Nephron progenitor cell (in vitro differentiated cells): ENCODE measurements at regions not wholly inside any gene's neighbourhood (a gene's known extent, or its start where the extent isn't known, plus 50 kb on each side); places are given as distances from the start of the nearest gene placed in this dataset.

Experiments
- DNase-seq: peaks from one replicate; pipeline ENCODE4 v3.0.0; 2021
- H3K27ac Mint-ChIP-seq: 2 replicates; pipeline ENCODE4 v1.8.0; 2021; ENCODE audit warnings: mild to moderate bottlenecking, moderate library complexity, mixed read lengths
- H3K27me3 Mint-ChIP-seq: 2 replicates; pipeline ENCODE4 v1.8.0; 2021; ENCODE audit warnings: mild to moderate bottlenecking, low read depth, mixed read lengths; ENCODE audit not compliant: poor library complexity
- H3K36me3 Mint-ChIP-seq: 2 replicates; pipeline ENCODE4 v1.8.0; 2021; ENCODE audit warnings: low read depth, mixed read lengths
- H3K4me1 Mint-ChIP-seq: 2 replicates; pipeline ENCODE4 v1.8.0; 2021; ENCODE audit warnings: mixed read lengths
- H3K4me3 Mint-ChIP-seq: 2 replicates; pipeline ENCODE4 v1.8.0; 2021; ENCODE audit warnings: mild to moderate bottlenecking, moderate library complexity, mixed read lengths
- H3K9me3 Mint-ChIP-seq: 2 replicates; pipeline ENCODE4 v1.8.0; 2021; ENCODE audit warnings: mild to moderate bottlenecking, moderate library complexity, mixed read lengths
- TF ChIP-seq, protein P1 (sequence below): fragments of 200-600 bp; sonication (generic); IDR thresholded peaks from 2 replicates; pipeline ENCODE4 v1.5.0; 2021; ENCODE audit warnings: antibody characterized with exemption

- H3K4me1 Mint-ChIP-seq, result peaks cover 5% of the 10 kb centered on the region
- H3K36me3 Mint-ChIP-seq, result no peaks in the 10 kb centered on the region
- no peak overlapping the region for H3K27ac Mint-ChIP-seq
- H3K9me3 Mint-ChIP-seq, result no peaks in the 10 kb centered on the region
- DNase-seq, result no peak
- no peak overlapping the region for H3K4me3 Mint-ChIP-seq
- no peaks in the 10 kb centered on the region for H3K27me3 Mint-ChIP-seq
- TF ChIP-seq, protein P1, sequence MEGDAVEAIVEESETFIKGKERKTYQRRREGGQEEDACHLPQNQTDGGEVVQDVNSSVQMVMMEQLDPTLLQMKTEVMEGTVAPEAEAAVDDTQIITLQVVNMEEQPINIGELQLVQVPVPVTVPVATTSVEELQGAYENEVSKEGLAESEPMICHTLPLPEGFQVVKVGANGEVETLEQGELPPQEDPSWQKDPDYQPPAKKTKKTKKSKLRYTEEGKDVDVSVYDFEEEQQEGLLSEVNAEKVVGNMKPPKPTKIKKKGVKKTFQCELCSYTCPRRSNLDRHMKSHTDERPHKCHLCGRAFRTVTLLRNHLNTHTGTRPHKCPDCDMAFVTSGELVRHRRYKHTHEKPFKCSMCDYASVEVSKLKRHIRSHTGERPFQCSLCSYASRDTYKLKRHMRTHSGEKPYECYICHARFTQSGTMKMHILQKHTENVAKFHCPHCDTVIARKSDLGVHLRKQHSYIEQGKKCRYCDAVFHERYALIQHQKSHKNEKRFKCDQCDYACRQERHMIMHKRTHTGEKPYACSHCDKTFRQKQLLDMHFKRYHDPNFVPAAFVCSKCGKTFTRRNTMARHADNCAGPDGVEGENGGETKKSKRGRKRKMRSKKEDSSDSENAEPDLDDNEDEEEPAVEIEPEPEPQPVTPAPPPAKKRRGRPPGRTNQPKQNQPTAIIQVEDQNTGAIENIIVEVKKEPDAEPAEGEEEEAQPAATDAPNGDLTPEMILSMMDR, result no peak
Observed at GRCh38 chr5:39500551-39501175, 75.9 kb upstream of the DAB2 start.

GRCh38 chr5:39498278-39498952 is 73.6 kb upstream of the DAB2 start:
- peaks cover 5% of the 10 kb centered on the region for H3K4me1 Mint-ChIP-seq
- TF ChIP-seq, protein P1, result no peak
- no peak overlapping the region for H3K27ac Mint-ChIP-seq
- H3K27me3 Mint-ChIP-seq, result no peaks in the 10 kb centered on the region
- H3K36me3 Mint-ChIP-seq, result no peaks in the 10 kb centered on the region
- no peak for DNase-seq
- no peak overlapping the region for H3K4me3 Mint-ChIP-seq
- no peaks in the 10 kb centered on the region for H3K9me3 Mint-ChIP-seq

DNA sequence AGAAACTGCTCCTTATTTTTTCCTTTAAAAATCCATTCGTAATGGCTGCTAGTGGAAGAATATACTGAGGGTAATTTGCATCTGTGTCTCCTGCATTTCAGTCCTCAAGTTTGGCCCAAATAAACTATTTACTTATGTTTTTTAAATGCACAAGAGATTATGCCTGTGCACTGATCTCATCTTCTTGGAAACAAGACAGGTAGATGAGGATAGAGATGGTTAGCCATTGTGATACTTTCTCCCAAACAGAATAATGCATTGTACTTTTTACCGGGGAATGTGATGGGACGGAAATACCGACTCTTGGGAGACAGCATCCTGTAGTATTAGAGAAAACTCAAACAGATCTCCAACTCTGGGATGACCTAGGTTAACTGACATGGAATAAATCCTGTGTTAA is 72.5 kb upstream of the DAB2 start:
- H3K9me3 Mint-ChIP-seq, result no peaks in the 10 kb centered on the region
- TF ChIP-seq, protein P1, result no peak
- no peak overlapping the region for H3K27ac Mint-ChIP-seq
- H3K4me3 Mint-ChIP-seq, result no peak overlapping the region
- no peaks in the 10 kb centered on the region for H3K27me3 Mint-ChIP-seq
- no peaks in the 10 kb centered on the region for H3K36me3 Mint-ChIP-seq
- peaks cover 5% of the 10 kb centered on the region for H3K4me1 Mint-ChIP-seq
- no peak for DNase-seq

DNA sequence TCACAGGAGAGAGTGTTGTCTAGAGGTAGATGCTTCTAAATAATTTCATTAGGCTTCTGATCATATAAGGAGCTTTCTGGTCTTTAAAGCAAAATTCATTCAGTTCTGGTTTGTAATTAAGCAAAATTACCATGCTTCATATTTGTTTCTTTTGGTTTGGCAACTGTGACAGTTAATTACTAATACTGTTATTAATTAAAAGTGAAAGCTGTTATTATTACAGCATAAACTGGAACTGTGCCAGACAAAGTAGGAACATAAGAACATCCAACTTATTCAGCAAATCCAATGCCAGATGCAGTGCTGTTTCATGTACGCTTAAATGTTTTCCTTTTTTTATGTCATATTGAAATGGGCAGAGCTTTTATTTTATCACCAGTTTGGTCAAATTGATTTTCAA is 70.4 kb upstream of the DAB2 start:
- Mint-ChIP-seq H3K27me3 (no peaks in the 10 kb centered on the region), H3K4me3 (no peak overlapping the region), H3K4me1 (no peaks in the 10 kb centered on the region), H3K9me3 (peaks cover 10% of the 10 kb centered on the region), H3K27ac (no peak overlapping the region), H3K36me3 (no peaks in the 10 kb centered on the region)
- TF ChIP-seq, protein P1, result no peak
- no peak for DNase-seq

GRCh38 chr5:39494534-39494933 is 69.8 kb upstream of the DAB2 start:
- Mint-ChIP-seq H3K9me3 (peaks cover 15% of the 10 kb centered on the region), H3K4me3 (no peak overlapping the region), H3K4me1 (no peaks in the 10 kb centered on the region), H3K27me3 (no peaks in the 10 kb centered on the region), H3K36me3 (no peaks in the 10 kb centered on the region), H3K27ac (no peak overlapping the region)
- no peak for DNase-seq
- TF ChIP-seq, protein P1, result no peak

DNA sequence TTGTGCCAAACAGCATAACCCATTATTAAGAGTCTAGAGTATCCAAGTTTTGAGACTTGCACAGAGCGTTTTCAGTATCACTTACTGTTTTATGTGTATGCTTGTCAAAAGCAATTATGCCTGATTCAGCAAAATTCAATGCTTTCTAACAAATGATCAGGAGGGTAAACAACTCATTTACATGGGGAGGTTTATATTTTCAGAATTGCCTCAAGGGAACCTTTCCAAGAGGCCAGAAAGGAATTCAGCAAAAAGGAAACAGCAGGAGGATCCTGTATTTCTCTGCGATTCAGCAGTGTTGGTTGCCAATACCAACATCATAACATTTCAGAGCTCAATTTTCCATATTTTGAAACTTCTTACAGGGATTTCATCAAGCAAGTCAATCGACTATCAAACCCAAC is 69.3 kb upstream of the DAB2 start:
- H3K4me1 Mint-ChIP-seq, result no peaks in the 10 kb centered on the region
- H3K4me3 Mint-ChIP-seq, result no peak overlapping the region
- peaks cover 16% of the 10 kb centered on the region for H3K9me3 Mint-ChIP-seq
- H3K27me3 Mint-ChIP-seq, result no peaks in the 10 kb centered on the region
- DNase-seq, result no peak
- no peak overlapping the region for H3K27ac Mint-ChIP-seq
- TF ChIP-seq, protein P1, result no peak
- H3K36me3 Mint-ChIP-seq, result no peaks in the 10 kb centered on the region
